ENCODE measurements at regions not wholly inside any gene's neighbourhood (a gene's known extent, or its start where the extent isn't known, plus 50 kb on each side); places are given as distances from the start of the nearest gene placed in this dataset.

DNA sequence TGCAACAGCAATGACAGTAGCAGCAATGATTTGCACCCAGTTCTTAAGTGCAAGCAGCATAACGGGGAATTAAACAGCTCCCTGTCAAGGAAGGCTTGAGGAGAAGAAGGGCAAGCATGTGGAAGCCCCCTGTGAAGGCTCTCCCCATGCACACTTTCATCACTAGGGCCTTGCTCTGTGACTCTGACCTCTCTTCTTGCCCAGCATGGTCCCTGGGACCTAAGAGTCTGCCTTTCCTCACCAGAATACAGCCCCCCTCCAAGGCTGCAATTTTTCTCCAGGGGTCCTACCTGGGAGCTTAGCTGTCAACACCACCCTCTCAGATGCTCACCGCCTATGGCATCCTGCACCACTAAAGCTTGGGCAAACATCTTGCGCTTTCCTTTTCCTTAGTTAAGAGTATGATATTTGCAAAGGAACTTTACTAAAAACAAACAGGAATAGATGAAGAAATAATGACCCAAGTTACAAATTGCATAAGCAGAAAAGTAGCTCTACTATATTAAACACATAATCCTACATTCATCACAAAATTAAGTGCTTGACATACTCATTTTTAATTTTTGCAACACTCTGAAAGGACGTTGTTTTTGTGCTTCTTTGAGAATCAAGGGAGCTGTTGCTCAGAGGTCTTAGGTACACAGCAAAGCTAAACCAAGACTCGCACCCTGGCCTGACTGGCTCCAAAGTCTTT is 187.6 kb downstream of the ADAMTS15 start:
- TF ChIP-seq CTCF (IDR thresholded peaks at IDR 0.05): no peak
- no peak overlapping the region for H3K27ac ChIP-seq
- H3K4me3 ChIP-seq: no peak overlapping the region
- DNase-seq (ENCODE audit: low spot score): peak; percentile 5

GRCh38 chr11:130636722-130637464 is 188.4 kb downstream of the ADAMTS15 start:
- no peak for DNase-seq (ENCODE audit: low spot score)
- Histone ChIP-seq H3K4me3 (no peak overlapping the region), H3K27ac (no peak overlapping the region)
- TF ChIP-seq CTCF (IDR thresholded peaks at IDR 0.05): no peak

DNA sequence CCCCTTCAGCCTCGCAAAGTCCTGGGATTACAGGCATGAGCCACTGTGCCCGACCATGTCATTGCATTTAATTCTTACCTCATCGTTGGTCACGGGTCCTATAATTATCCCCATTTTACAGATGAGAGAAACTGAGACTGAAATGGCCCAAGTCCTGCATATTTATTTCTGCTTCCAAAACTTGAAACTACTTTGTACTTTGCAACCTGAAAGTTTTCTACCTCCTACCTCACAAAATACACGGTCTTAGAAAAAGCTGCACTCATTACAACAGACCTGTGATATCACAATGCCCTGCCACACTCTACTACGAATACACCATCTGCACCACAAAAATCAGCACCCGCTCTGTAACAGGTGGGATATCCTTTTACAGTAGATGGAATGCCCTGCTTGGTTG is 189.1 kb downstream of the ADAMTS15 start:
- no peak for DNase-seq (ENCODE audit: low spot score)
- TF ChIP-seq CTCF (IDR thresholded peaks at IDR 0.05): no peak
- Histone ChIP-seq H3K27ac (no peak overlapping the region), H3K4me3 (no peak overlapping the region)

GRCh38 chr11:130638033-130638432 is 189.6 kb downstream of the ADAMTS15 start:
- DNase-seq (ENCODE audit: low spot score): no peak
- no peak for TF ChIP-seq CTCF (IDR thresholded peaks at IDR 0.05)
- Histone ChIP-seq H3K4me3 (no peak overlapping the region), H3K27ac (no peak overlapping the region)

DNA sequence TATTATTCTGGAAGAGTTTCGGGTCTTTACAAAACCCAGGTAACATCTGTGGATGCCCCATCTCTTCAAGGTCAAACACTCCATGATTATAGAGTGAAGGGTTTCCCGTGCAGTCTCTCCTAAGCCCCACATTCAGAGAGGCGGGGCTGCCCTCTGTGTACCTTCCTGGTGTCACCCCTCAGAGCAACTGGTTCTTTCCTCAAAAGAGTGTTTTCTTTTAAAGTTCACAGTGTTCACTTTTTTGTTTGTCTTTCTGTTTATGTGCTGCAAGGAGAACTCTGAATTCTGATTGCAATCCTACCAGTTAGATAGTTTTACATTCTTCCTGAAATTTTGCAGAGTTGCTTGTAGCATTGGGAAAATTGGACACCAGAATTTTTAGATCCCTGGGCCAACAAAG is 190.2 kb downstream of the ADAMTS15 start:
- Histone ChIP-seq H3K4me3 (no peak overlapping the region), H3K27ac (no peak overlapping the region)
- no peak for DNase-seq (ENCODE audit: low spot score)
- no peak for TF ChIP-seq CTCF (IDR thresholded peaks at IDR 0.05)

- no peak for DNase-seq (ENCODE audit: low spot score)
- Histone ChIP-seq H3K4me3 (no peak overlapping the region), H3K27ac (no peak overlapping the region)
- TF ChIP-seq CTCF (IDR thresholded peaks at IDR 0.05): no peak
Observed at GRCh38 chr11:130639369-130639768, 190.9 kb downstream of the ADAMTS15 start.

- no peak for TF ChIP-seq CTCF (IDR thresholded peaks at IDR 0.05)
- peak; percentile 68 for DNase-seq (ENCODE audit: low spot score)
Observed at GRCh38 chr11:130640526-130640925, 192.1 kb downstream of the ADAMTS15 start.

More at GRCh38 chr11:130640526-130640925, 192.1 kb downstream of the ADAMTS15 start:
- Histone ChIP-seq H3K4me3 (no peak overlapping the region), H3K27ac (no peak overlapping the region)
